Transverse colon (tissue), 4 donors: ENCODE measurements at regions not wholly inside any gene's neighbourhood (a gene's known extent, or its start where the extent isn't known, plus 50 kb on each side); places are given as distances from the start of the nearest gene placed in this dataset.

Experiments used
- DNase-seq: peaks from one replicate; pipeline ENCODE4 v3.0.0-alpha.2; 2019
- H3K27ac ChIP-seq, 4 donors: fragments of 200-600 bp; sonication (generic); 2 replicates each; pipeline ENCODE4 v1.5.1; 2016 to 2018; ENCODE audit warnings: inconsistent platforms in 4 of 4
- H3K27me3 ChIP-seq: fragments of 200-600 bp; sonication (generic); 2 replicates; pipeline ENCODE4 v1.5.1; 2017; ENCODE audit warnings: inconsistent platforms
- H3K36me3 ChIP-seq, 4 donors: fragments of 200-600 bp; sonication (generic); 2 replicates each; pipeline ENCODE4 v1.5.1; 2017 to 2019; ENCODE audit warnings: inconsistent platforms in 4 of 4
- H3K4me1 ChIP-seq, 4 donors: fragments of 200-600 bp; sonication (generic); 2 replicates each; pipeline ENCODE4 v1.5.1; 2017 to 2020; ENCODE audit warnings: inconsistent platforms in 4 of 4
- H3K4me3 ChIP-seq, 4 donors: fragments of 200-600 bp; sonication (generic); 1 replicate in 1 of 4; 2 replicates in 3 of 4; pipeline versions ENCODE4 v1.5.1 to v1.6.1; 2017 to 2019; ENCODE audit warnings: inconsistent platforms in 4 of 4
- H3K9me3 ChIP-seq, 2 donors: fragments of 200-600 bp; sonication (generic); 2 replicates each; pipeline ENCODE4 v1.5.1; 2017 to 2019; ENCODE audit warnings: inconsistent platforms in 2 of 2
- EP300 ChIP-seq: sonication (generic); formaldehyde crosslinking; IDR thresholded peaks from one replicate; pipeline ENCODE4 v1.6.1; 2017; ENCODE audit warnings: antibody characterized with exemption, low read depth
- POLR2A ChIP-seq: fragments of 450-650 bp; IDR thresholded peaks from one replicate; pipeline ENCODE4 v1.6.1; 2016; ENCODE audit warnings: antibody characterized with exemption, mild to moderate bottlenecking, moderate library complexity
- POLR2AphosphoS5 ChIP-seq, 3 donors: sonication (generic); formaldehyde crosslinking; IDR thresholded peaks; one replicate each; pipeline ENCODE4 v1.6.1; 2016; ENCODE audit warnings: antibody characterized with exemption in 3 of 3
- WGBS, 2 donors: methylation state at CpG; one replicate each; pipeline ENCODE4 v1.1.5; 2018; ENCODE audit warnings: low coverage in 1 of 2; 5-methylcytosine and 5-hydroxymethylcytosine counted together
- in situ Hi-C, 4 donors: fragments of 200-750 bp; cut with MboI; loops; one replicate each; pipeline versions ENCODE4 v1.15.0 to v1.15.1; 2017; ENCODE audit warnings: low sequenced_read_pairs in 3 of 4, low pct_ligation_motif_present in 1 of 4, low pct_unique_long_range_greater_than_20kb in 1 of 4
- intact Hi-C: fragments of 100-400 bp; cut with DNase I; formaldehyde crosslinking; loops from one replicate; pipeline ENCODE4 v1.15.1; 2023; ENCODE audit warnings: low total_unique reads
- TF ChIP-seq, protein P1 (sequence below), 5 experiments: fragments of 200-600 bp in 3 of 5; fragments of 450-650 bp in 2 of 5; sonication (generic) in 3 of 5; IDR thresholded peaks; 1 replicate in 2 of 5; 2 replicates in 3 of 5; pipeline ENCODE4 v1.5.1; 2016 to 2017; ENCODE audit warnings: antibody characterized with exemption in 5 of 5, inconsistent platforms in 3 of 5, mild to moderate bottlenecking in 2 of 5, moderate library complexity in 1 of 5

DNA sequence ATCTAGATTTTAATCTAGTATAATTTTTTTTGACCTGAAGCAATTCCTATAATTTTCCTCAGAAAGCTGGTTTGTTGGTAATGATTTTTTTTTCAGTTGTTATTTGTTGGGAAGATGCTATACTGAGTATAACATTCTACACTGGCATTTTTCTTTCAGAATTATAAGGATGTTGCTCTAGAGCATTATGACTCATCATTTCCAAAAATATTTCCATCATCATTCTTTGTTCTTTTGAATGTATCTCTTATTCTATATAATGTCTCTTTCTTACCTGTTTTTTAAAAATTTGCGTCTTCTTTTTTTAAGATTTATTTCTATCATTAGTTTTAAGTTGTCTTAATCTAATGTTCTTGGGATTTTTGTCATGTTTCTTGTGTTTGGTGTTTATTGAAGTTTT, 356.5 kb upstream of the KCND2 start:
- H3K27ac ChIP-seq: no peak overlapping the region
- no peak for DNase-seq
- H3K36me3 ChIP-seq: no peaks in the 10 kb centered on the region
- TF ChIP-seq POLR2A (no peak), EP300 (no peak), POLR2AphosphoS5 (IDR thresholded peaks at IDR 0.05) (no peak)
- TF ChIP-seq, protein P1, sequence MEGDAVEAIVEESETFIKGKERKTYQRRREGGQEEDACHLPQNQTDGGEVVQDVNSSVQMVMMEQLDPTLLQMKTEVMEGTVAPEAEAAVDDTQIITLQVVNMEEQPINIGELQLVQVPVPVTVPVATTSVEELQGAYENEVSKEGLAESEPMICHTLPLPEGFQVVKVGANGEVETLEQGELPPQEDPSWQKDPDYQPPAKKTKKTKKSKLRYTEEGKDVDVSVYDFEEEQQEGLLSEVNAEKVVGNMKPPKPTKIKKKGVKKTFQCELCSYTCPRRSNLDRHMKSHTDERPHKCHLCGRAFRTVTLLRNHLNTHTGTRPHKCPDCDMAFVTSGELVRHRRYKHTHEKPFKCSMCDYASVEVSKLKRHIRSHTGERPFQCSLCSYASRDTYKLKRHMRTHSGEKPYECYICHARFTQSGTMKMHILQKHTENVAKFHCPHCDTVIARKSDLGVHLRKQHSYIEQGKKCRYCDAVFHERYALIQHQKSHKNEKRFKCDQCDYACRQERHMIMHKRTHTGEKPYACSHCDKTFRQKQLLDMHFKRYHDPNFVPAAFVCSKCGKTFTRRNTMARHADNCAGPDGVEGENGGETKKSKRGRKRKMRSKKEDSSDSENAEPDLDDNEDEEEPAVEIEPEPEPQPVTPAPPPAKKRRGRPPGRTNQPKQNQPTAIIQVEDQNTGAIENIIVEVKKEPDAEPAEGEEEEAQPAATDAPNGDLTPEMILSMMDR (IDR thresholded peaks at IDR 0.05): no peak
- H3K4me3 ChIP-seq: no peak overlapping the region
- 83 to 88% methylated on average over 1 of the region's 1 CpG for WGBS, 2 donors
- intact Hi-C loops (no loop called here), in situ Hi-C loops (no loop called here)
- H3K4me1 ChIP-seq: no peaks in the 10 kb centered on the region
- H3K9me3 ChIP-seq: no peaks in the 10 kb centered on the region
- H3K27me3 ChIP-seq: no peaks in the 10 kb centered on the region

DNA sequence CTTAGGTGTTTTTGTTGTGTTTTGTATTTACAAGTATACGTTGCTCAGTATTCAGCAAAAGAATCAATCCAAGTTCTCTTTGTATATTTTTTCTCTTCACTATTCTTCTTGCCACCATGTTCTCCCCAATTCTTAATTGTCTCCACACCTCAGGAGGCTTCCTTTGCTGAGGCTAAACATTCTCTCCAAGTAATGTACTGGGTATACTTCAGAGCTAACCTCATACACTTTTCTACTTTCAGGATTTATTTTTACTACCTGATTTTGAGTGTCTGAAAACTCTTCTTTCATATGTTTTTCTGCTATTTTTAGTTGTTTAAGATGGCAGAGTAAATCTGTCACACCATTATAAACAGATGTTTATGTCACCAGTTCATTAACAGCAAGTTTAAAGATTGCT, 354.8 kb upstream of the KCND2 start:
- TF ChIP-seq POLR2A (no peak), POLR2AphosphoS5 (IDR thresholded peaks at IDR 0.05) (no peak), EP300 (no peak)
- TF ChIP-seq, protein P1 (IDR thresholded peaks at IDR 0.05): no peak
- 53% methylated on average over 1 of the region's 1 CpG; no CpG with 5 or more reads in 1 of the 2 donors for WGBS, 2 donors
- in situ Hi-C loops: no loop called here

DNA sequence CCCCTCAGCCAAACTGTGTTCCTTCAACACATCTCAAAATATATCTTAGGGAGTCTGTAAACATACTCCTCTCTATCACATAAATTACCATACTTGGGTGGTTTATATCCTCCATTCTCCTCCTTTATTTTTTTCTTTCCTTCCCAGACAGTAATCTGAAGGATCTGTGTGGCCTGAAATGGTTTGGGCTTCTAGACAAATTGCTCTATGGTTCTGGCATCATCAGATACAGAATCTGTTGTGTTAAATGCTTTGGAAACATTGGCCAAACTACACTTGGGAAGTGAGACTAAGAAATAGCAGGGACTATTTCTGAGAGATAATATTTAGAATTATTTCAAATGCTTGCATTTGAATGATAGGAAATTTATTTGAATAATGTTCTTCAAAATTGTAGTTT, 353.0 kb upstream of the KCND2 start:
- DNase-seq: no peak
- TF ChIP-seq POLR2A (no peak), POLR2AphosphoS5 (IDR thresholded peaks at IDR 0.05) (no peak), EP300 (no peak)
- TF ChIP-seq, protein P1 (IDR thresholded peaks at IDR 0.05): no peak
- Histone ChIP-seq H3K36me3 (no peaks in the 10 kb centered on the region), H3K27me3 (no peaks in the 10 kb centered on the region), H3K4me3 (no peak overlapping the region), H3K4me1 (no peaks in the 10 kb centered on the region), H3K27ac (no peak overlapping the region), H3K9me3 (no peaks in the 10 kb centered on the region)
- intact Hi-C loops: no loop called here
- in situ Hi-C loops: no loop called here

More for the DNA sequence above, 354.8 kb upstream of the KCND2 start:
- H3K27me3 ChIP-seq: no peaks in the 10 kb centered on the region
- no peak overlapping the region for H3K4me3 ChIP-seq
- no peaks in the 10 kb centered on the region for H3K36me3 ChIP-seq
- no peak overlapping the region for H3K27ac ChIP-seq
- no peak for DNase-seq
- intact Hi-C loops: no loop called here
- no peaks in the 10 kb centered on the region for H3K4me1 ChIP-seq
- H3K9me3 ChIP-seq: no peaks in the 10 kb centered on the region

DNA sequence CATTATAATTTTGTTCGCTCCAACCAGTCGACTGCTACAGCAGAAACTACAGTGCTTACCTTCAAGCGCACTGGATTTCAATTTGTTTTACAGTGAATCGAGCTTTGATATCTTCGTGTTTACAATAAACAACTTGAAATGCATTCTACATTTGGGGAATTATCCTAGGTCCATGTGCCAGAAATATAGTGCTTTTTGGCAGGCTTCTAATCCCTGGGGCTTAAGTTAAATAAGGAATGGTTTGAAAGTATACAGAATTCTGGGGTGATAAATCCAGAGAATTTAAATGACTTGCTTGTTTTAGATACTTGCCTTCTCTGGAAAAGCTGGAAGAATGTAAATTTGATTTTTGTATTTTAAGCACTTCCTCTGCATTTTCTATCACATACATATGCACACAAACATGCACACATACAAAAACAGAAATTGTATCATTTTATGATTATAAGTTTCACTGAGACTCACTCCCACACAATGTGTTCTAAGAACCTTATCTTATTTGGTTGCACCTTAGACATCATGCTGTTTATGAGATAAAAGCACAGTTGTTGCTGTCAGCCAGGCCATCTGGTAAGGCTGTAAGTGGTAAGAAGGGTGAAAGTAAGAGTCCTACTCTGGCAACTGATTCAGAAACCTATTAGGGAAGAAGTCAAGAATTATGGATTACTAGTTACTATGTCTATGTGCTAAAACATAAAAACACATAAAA, 347.2 kb upstream of the KCND2 start:
- H3K4me1 ChIP-seq: no peaks in the 10 kb centered on the region
- WGBS, 2 donors: 76 to 82% methylated on average over 5 of the region's 5 CpGs
- no peaks in the 10 kb centered on the region for H3K9me3 ChIP-seq
- in situ Hi-C loops (no loop called here), intact Hi-C loops (no loop called here)
- H3K4me3 ChIP-seq: no peak overlapping the region
- no peak overlapping the region for H3K27ac ChIP-seq
- H3K36me3 ChIP-seq: no peaks in the 10 kb centered on the region
- no peaks in the 10 kb centered on the region for H3K27me3 ChIP-seq
- TF ChIP-seq POLR2A: no peak
- TF ChIP-seq EP300: no peak
- TF ChIP-seq, protein P1 (IDR thresholded peaks at IDR 0.05): no peak
- no peak for TF ChIP-seq POLR2AphosphoS5 (IDR thresholded peaks at IDR 0.05)
- DNase-seq: no peak
